ENCODE measurements at regions not wholly inside any gene's neighbourhood (a gene's known extent, or its start where the extent isn't known, plus 50 kb on each side); places are given as distances from the start of the nearest gene placed in this dataset.

GRCh38 chr13:93055233-93055632, 171.4 kb upstream of the GPC6 start:
- H3K4me3 ChIP-seq (ENCODE audit: low read length), result no peak overlapping the region
- no peaks in the 10 kb centered on the region for H3K27me3 ChIP-seq (ENCODE audit: control insufficient read depth, insufficient read depth, low read length)
- WGBS (ENCODE audit: insufficient coverage, insufficient read length), result no CpG with 5 or more reads among the region's 2 CpGs
- no peak for DNase-seq (ENCODE audit: low read depth, low spot score)
- H3K4me1 ChIP-seq (ENCODE audit: control insufficient read depth, insufficient read depth, low read length), result no peaks in the 10 kb centered on the region
- no peaks in the 10 kb centered on the region for H3K9me3 ChIP-seq (ENCODE audit: control insufficient read depth, insufficient read depth, low read length)
- no peaks in the 10 kb centered on the region for H3K36me3 ChIP-seq (ENCODE audit: control insufficient read depth, insufficient read depth, low read length)
- no peak overlapping the region for H3K27ac ChIP-seq (ENCODE audit: low read length)

GRCh38 chr13:93058301-93058700, 168.3 kb upstream of the GPC6 start:
- no peaks in the 10 kb centered on the region for H3K9me3 ChIP-seq (ENCODE audit: control insufficient read depth, insufficient read depth, low read length)
- no peaks in the 10 kb centered on the region for H3K27me3 ChIP-seq (ENCODE audit: control insufficient read depth, insufficient read depth, low read length)
- no peaks in the 10 kb centered on the region for H3K4me1 ChIP-seq (ENCODE audit: control insufficient read depth, insufficient read depth, low read length)
- DNase-seq (ENCODE audit: low read depth, low spot score), result no peak
- H3K27ac ChIP-seq (ENCODE audit: low read length), result no peak overlapping the region
- WGBS (ENCODE audit: insufficient coverage, insufficient read length), result no CpG with 5 or more reads among the region's 1 CpG
- H3K36me3 ChIP-seq (ENCODE audit: control insufficient read depth, insufficient read depth, low read length), result no peaks in the 10 kb centered on the region
- H3K4me3 ChIP-seq (ENCODE audit: low read length), result no peak overlapping the region

GRCh38 chr13:93060144-93060543, 166.5 kb upstream of the GPC6 start:
- no CpG with 5 or more reads among the region's 5 CpGs for WGBS (ENCODE audit: insufficient coverage, insufficient read length)
- Histone ChIP-seq H3K4me3 (ENCODE audit: low read length) (no peak overlapping the region), H3K36me3 (ENCODE audit: control insufficient read depth, insufficient read depth, low read length) (no peaks in the 10 kb centered on the region), H3K27ac (ENCODE audit: low read length) (no peak overlapping the region), H3K27me3 (ENCODE audit: control insufficient read depth, insufficient read depth, low read length) (no peaks in the 10 kb centered on the region), H3K4me1 (ENCODE audit: control insufficient read depth, insufficient read depth, low read length) (no peaks in the 10 kb centered on the region), H3K9me3 (ENCODE audit: control insufficient read depth, insufficient read depth, low read length) (no peaks in the 10 kb centered on the region)
- no peak for DNase-seq (ENCODE audit: low read depth, low spot score)

GRCh38 chr13:93066187-93066586, 160.4 kb upstream of the GPC6 start:
- H3K27me3 ChIP-seq (ENCODE audit: control insufficient read depth, insufficient read depth, low read length), result no peaks in the 10 kb centered on the region
- H3K27ac ChIP-seq (ENCODE audit: low read length), result no peak overlapping the region
- no peaks in the 10 kb centered on the region for H3K4me1 ChIP-seq (ENCODE audit: control insufficient read depth, insufficient read depth, low read length)
- no peak for DNase-seq (ENCODE audit: low read depth, low spot score)
- no peak overlapping the region for H3K4me3 ChIP-seq (ENCODE audit: low read length)
- WGBS (ENCODE audit: insufficient coverage, insufficient read length), result no CpG with 5 or more reads among the region's 4 CpGs
- H3K36me3 ChIP-seq (ENCODE audit: control insufficient read depth, insufficient read depth, low read length), result no peaks in the 10 kb centered on the region
- no peaks in the 10 kb centered on the region for H3K9me3 ChIP-seq (ENCODE audit: control insufficient read depth, insufficient read depth, low read length)

- Histone ChIP-seq H3K27me3 (ENCODE audit: control insufficient read depth, insufficient read depth, low read length) (no peaks in the 10 kb centered on the region), H3K4me1 (ENCODE audit: control insufficient read depth, insufficient read depth, low read length) (no peaks in the 10 kb centered on the region), H3K9me3 (ENCODE audit: control insufficient read depth, insufficient read depth, low read length) (no peaks in the 10 kb centered on the region), H3K36me3 (ENCODE audit: control insufficient read depth, insufficient read depth, low read length) (no peaks in the 10 kb centered on the region), H3K27ac (ENCODE audit: low read length) (no peak overlapping the region), H3K4me3 (ENCODE audit: low read length) (no peak overlapping the region)
- DNase-seq (ENCODE audit: low read depth, low spot score), result no peak
- no CpG with 5 or more reads among the region's 1 CpG for WGBS (ENCODE audit: insufficient coverage, insufficient read length)
Measured at GRCh38 chr13:93079294-93079693, 147.3 kb upstream of the GPC6 start.

- no peak overlapping the region for H3K27ac ChIP-seq (ENCODE audit: low read length)
- no peaks in the 10 kb centered on the region for H3K27me3 ChIP-seq (ENCODE audit: control insufficient read depth, insufficient read depth, low read length)
- no peaks in the 10 kb centered on the region for H3K9me3 ChIP-seq (ENCODE audit: control insufficient read depth, insufficient read depth, low read length)
- H3K36me3 ChIP-seq (ENCODE audit: control insufficient read depth, insufficient read depth, low read length), result no peaks in the 10 kb centered on the region
- no CpG with 5 or more reads among the region's 4 CpGs for WGBS (ENCODE audit: insufficient coverage, insufficient read length)
- no peaks in the 10 kb centered on the region for H3K4me1 ChIP-seq (ENCODE audit: control insufficient read depth, insufficient read depth, low read length)
- no peak overlapping the region for H3K4me3 ChIP-seq (ENCODE audit: low read length)
- DNase-seq (ENCODE audit: low read depth, low spot score), result no peak
Measured at GRCh38 chr13:93080166-93080565, 146.4 kb upstream of the GPC6 start.

GRCh38 chr13:93080587-93080986, 146.0 kb upstream of the GPC6 start:
- WGBS (ENCODE audit: insufficient coverage, insufficient read length), result no CpG with 5 or more reads among the region's 1 CpG
- H3K4me3 ChIP-seq (ENCODE audit: low read length), result no peak overlapping the region
- H3K4me1 ChIP-seq (ENCODE audit: control insufficient read depth, insufficient read depth, low read length), result no peaks in the 10 kb centered on the region
- H3K27me3 ChIP-seq (ENCODE audit: control insufficient read depth, insufficient read depth, low read length), result no peaks in the 10 kb centered on the region
- H3K9me3 ChIP-seq (ENCODE audit: control insufficient read depth, insufficient read depth, low read length), result no peaks in the 10 kb centered on the region
- no peak for DNase-seq (ENCODE audit: low read depth, low spot score)
- no peaks in the 10 kb centered on the region for H3K36me3 ChIP-seq (ENCODE audit: control insufficient read depth, insufficient read depth, low read length)
- no peak overlapping the region for H3K27ac ChIP-seq (ENCODE audit: low read length)

- DNase-seq (ENCODE audit: low read depth, low spot score), result no peak
- no peaks in the 10 kb centered on the region for H3K9me3 ChIP-seq (ENCODE audit: control insufficient read depth, insufficient read depth, low read length)
- H3K4me3 ChIP-seq (ENCODE audit: low read length), result no peak overlapping the region
- WGBS (ENCODE audit: insufficient coverage, insufficient read length), result no CpG with 5 or more reads among the region's 2 CpGs
- no peaks in the 10 kb centered on the region for H3K4me1 ChIP-seq (ENCODE audit: control insufficient read depth, insufficient read depth, low read length)
- no peaks in the 10 kb centered on the region for H3K36me3 ChIP-seq (ENCODE audit: control insufficient read depth, insufficient read depth, low read length)
- H3K27ac ChIP-seq (ENCODE audit: low read length), result no peak overlapping the region
- H3K27me3 ChIP-seq (ENCODE audit: control insufficient read depth, insufficient read depth, low read length), result no peaks in the 10 kb centered on the region
Measured at GRCh38 chr13:93086329-93086728, 140.3 kb upstream of the GPC6 start.

- no peak for DNase-seq (ENCODE audit: low read depth, low spot score)
- H3K4me3 ChIP-seq (ENCODE audit: low read length), result no peak overlapping the region
- H3K9me3 ChIP-seq (ENCODE audit: control insufficient read depth, insufficient read depth, low read length), result no peaks in the 10 kb centered on the region
- no peaks in the 10 kb centered on the region for H3K4me1 ChIP-seq (ENCODE audit: control insufficient read depth, insufficient read depth, low read length)
- no peaks in the 10 kb centered on the region for H3K36me3 ChIP-seq (ENCODE audit: control insufficient read depth, insufficient read depth, low read length)
- WGBS (ENCODE audit: insufficient coverage, insufficient read length), result no CpG with 5 or more reads among the region's 6 CpGs
- H3K27me3 ChIP-seq (ENCODE audit: control insufficient read depth, insufficient read depth, low read length), result no peaks in the 10 kb centered on the region
- H3K27ac ChIP-seq (ENCODE audit: low read length), result no peak overlapping the region
Measured at GRCh38 chr13:93098972-93099371, 127.6 kb upstream of the GPC6 start.

- H3K4me3 ChIP-seq (ENCODE audit: low read length), result no peak overlapping the region
- WGBS (ENCODE audit: insufficient coverage, insufficient read length), result no CpG with 5 or more reads among the region's 2 CpGs
- DNase-seq (ENCODE audit: low read depth, low spot score), result no peak
Measured at GRCh38 chr13:93101226-93101734, 125.3 kb upstream of the GPC6 start.

GRCh38 chr13:93104270-93104669, 122.3 kb upstream of the GPC6 start:
- Histone ChIP-seq H3K36me3 (ENCODE audit: control insufficient read depth, insufficient read depth, low read length) (no peaks in the 10 kb centered on the region), H3K27me3 (ENCODE audit: control insufficient read depth, insufficient read depth, low read length) (no peaks in the 10 kb centered on the region)
- no CpG with 5 or more reads among the region's 6 CpGs for WGBS (ENCODE audit: insufficient coverage, insufficient read length)

More at GRCh38 chr13:93101226-93101734, 125.3 kb upstream of the GPC6 start:
- Histone ChIP-seq H3K36me3 (ENCODE audit: control insufficient read depth, insufficient read depth, low read length) (no peaks in the 10 kb centered on the region), H3K27ac (ENCODE audit: low read length) (no peak overlapping the region), H3K4me1 (ENCODE audit: control insufficient read depth, insufficient read depth, low read length) (0 out of 2 replicates have a peak, but pooled peaks cover 1% of the 10 kb centered on the region), H3K9me3 (ENCODE audit: control insufficient read depth, insufficient read depth, low read length) (no peaks in the 10 kb centered on the region), H3K27me3 (ENCODE audit: control insufficient read depth, insufficient read depth, low read length) (no peaks in the 10 kb centered on the region)

More at GRCh38 chr13:93104270-93104669, 122.3 kb upstream of the GPC6 start:
- H3K27ac ChIP-seq (ENCODE audit: low read length), result no peak overlapping the region
- H3K4me1 ChIP-seq (ENCODE audit: control insufficient read depth, insufficient read depth, low read length), result 0 out of 2 replicates have a peak, but pooled peaks cover 1% of the 10 kb centered on the region
- DNase-seq (ENCODE audit: low read depth, low spot score), result no peak
- no peaks in the 10 kb centered on the region for H3K9me3 ChIP-seq (ENCODE audit: control insufficient read depth, insufficient read depth, low read length)
- H3K4me3 ChIP-seq (ENCODE audit: low read length), result no peak overlapping the region
